ENCODE measurements at regions not wholly inside any gene's neighbourhood (a gene's known extent, or its start where the extent isn't known, plus 50 kb on each side); places are given as distances from the start of the nearest gene placed in this dataset.

GRCh38 chr2:105635564-105635963 lies 109.1 kb upstream of the NCK2 start:
- Histone ChIP-seq H3K27me3 (ENCODE audit: control insufficient read depth in 1 of 2, insufficient read depth in 2 of 2, low read length in 2 of 2) (no peaks in the 10 kb centered on the region), H3K9ac (ENCODE audit: low read length) (no peak overlapping the region)

GRCh38 chr2:105634198-105634597 lies 110.5 kb upstream of the NCK2 start:
- no peaks in the 10 kb centered on the region for H3K9me3 ChIP-seq (ENCODE audit: low read length)
- H3K4me1 ChIP-seq (ENCODE audit: insufficient read depth, low read length) = no peaks in the 10 kb centered on the region
- H3K9ac ChIP-seq (ENCODE audit: low read length) = no peak overlapping the region
- H3K4me3 ChIP-seq (ENCODE audit: low read depth in 1 of 2, low read length in 2 of 2) = no peak overlapping the region
- H3K27me3 ChIP-seq (ENCODE audit: control insufficient read depth in 1 of 2, insufficient read depth in 2 of 2, low read length in 2 of 2) = no peaks in the 10 kb centered on the region
- H3K36me3 ChIP-seq (ENCODE audit: insufficient read depth, low read length) = no peaks in the 10 kb centered on the region
- no peak overlapping the region for H3K27ac ChIP-seq (ENCODE audit: low read depth, low read length)

More at GRCh38 chr2:105635564-105635963, 109.1 kb upstream of the NCK2 start:
- no peak overlapping the region for H3K4me3 ChIP-seq (ENCODE audit: low read depth in 1 of 2, low read length in 2 of 2)
- no peaks in the 10 kb centered on the region for H3K9me3 ChIP-seq (ENCODE audit: low read length)
- no peaks in the 10 kb centered on the region for H3K4me1 ChIP-seq (ENCODE audit: insufficient read depth, low read length)
- no peak overlapping the region for H3K27ac ChIP-seq (ENCODE audit: low read depth, low read length)
- no peaks in the 10 kb centered on the region for H3K36me3 ChIP-seq (ENCODE audit: insufficient read depth, low read length)

- H3K36me3 ChIP-seq (ENCODE audit: insufficient read depth, low read length) = no peaks in the 10 kb centered on the region
- no peaks in the 10 kb centered on the region for H3K9me3 ChIP-seq (ENCODE audit: low read length)
- H3K27me3 ChIP-seq (ENCODE audit: control insufficient read depth in 1 of 2, insufficient read depth in 2 of 2, low read length in 2 of 2) = no peaks in the 10 kb centered on the region
- H3K4me1 ChIP-seq (ENCODE audit: insufficient read depth, low read length) = no peaks in the 10 kb centered on the region
- no peak overlapping the region for H3K9ac ChIP-seq (ENCODE audit: low read length)
- H3K4me3 ChIP-seq (ENCODE audit: low read depth in 1 of 2, low read length in 2 of 2) = no peak overlapping the region
- no peak overlapping the region for H3K27ac ChIP-seq (ENCODE audit: low read depth, low read length)
Measured at GRCh38 chr2:105631922-105632321, 112.8 kb upstream of the NCK2 start.

GRCh38 chr2:105631011-105631410 lies 113.7 kb upstream of the NCK2 start:
- Histone ChIP-seq H3K27me3 (ENCODE audit: control insufficient read depth in 1 of 2, insufficient read depth in 2 of 2, low read length in 2 of 2) (no peaks in the 10 kb centered on the region), H3K4me3 (ENCODE audit: low read depth in 1 of 2, low read length in 2 of 2) (no peak overlapping the region), H3K9me3 (ENCODE audit: low read length) (no peaks in the 10 kb centered on the region), H3K9ac (ENCODE audit: low read length) (no peak overlapping the region), H3K36me3 (ENCODE audit: insufficient read depth, low read length) (no peaks in the 10 kb centered on the region), H3K4me1 (ENCODE audit: insufficient read depth, low read length) (no peaks in the 10 kb centered on the region), H3K27ac (ENCODE audit: low read depth, low read length) (no peak overlapping the region)

- no peak overlapping the region for H3K27ac ChIP-seq (ENCODE audit: low read depth, low read length)
- no peaks in the 10 kb centered on the region for H3K27me3 ChIP-seq (ENCODE audit: control insufficient read depth in 1 of 2, insufficient read depth in 2 of 2, low read length in 2 of 2)
- H3K36me3 ChIP-seq (ENCODE audit: insufficient read depth, low read length) = no peaks in the 10 kb centered on the region
- H3K4me1 ChIP-seq (ENCODE audit: insufficient read depth, low read length) = no peaks in the 10 kb centered on the region
- H3K4me3 ChIP-seq (ENCODE audit: low read depth in 1 of 2, low read length in 2 of 2) = no peak overlapping the region
- no peaks in the 10 kb centered on the region for H3K9me3 ChIP-seq (ENCODE audit: low read length)
- H3K9ac ChIP-seq (ENCODE audit: low read length) = no peak overlapping the region
Measured at GRCh38 chr2:105629634-105630033, 115.1 kb upstream of the NCK2 start.

GRCh38 chr2:105627534-105627933 lies 117.2 kb upstream of the NCK2 start:
- H3K27ac ChIP-seq (ENCODE audit: low read depth, low read length) = no peak overlapping the region
- H3K9me3 ChIP-seq (ENCODE audit: low read length) = no peaks in the 10 kb centered on the region
- no peak overlapping the region for H3K9ac ChIP-seq (ENCODE audit: low read length)
- no peaks in the 10 kb centered on the region for H3K27me3 ChIP-seq (ENCODE audit: control insufficient read depth in 1 of 2, insufficient read depth in 2 of 2, low read length in 2 of 2)
- H3K36me3 ChIP-seq (ENCODE audit: insufficient read depth, low read length) = no peaks in the 10 kb centered on the region
- H3K4me1 ChIP-seq (ENCODE audit: insufficient read depth, low read length) = no peaks in the 10 kb centered on the region
- H3K4me3 ChIP-seq (ENCODE audit: low read depth in 1 of 2, low read length in 2 of 2) = no peak overlapping the region

- H3K9ac ChIP-seq (ENCODE audit: low read length) = no peak overlapping the region
- no peaks in the 10 kb centered on the region for H3K27me3 ChIP-seq (ENCODE audit: control insufficient read depth in 1 of 2, insufficient read depth in 2 of 2, low read length in 2 of 2)
- H3K9me3 ChIP-seq (ENCODE audit: low read length) = no peaks in the 10 kb centered on the region
- no peaks in the 10 kb centered on the region for H3K36me3 ChIP-seq (ENCODE audit: insufficient read depth, low read length)
- no peaks in the 10 kb centered on the region for H3K4me1 ChIP-seq (ENCODE audit: insufficient read depth, low read length)
- H3K4me3 ChIP-seq (ENCODE audit: low read depth in 1 of 2, low read length in 2 of 2) = no peak overlapping the region
- no peak overlapping the region for H3K27ac ChIP-seq (ENCODE audit: low read depth, low read length)
Measured at GRCh38 chr2:105626966-105627340, 117.8 kb upstream of the NCK2 start.

GRCh38 chr2:105626212-105626965 lies 118.3 kb upstream of the NCK2 start:
- Histone ChIP-seq H3K27me3 (ENCODE audit: control insufficient read depth in 1 of 2, insufficient read depth in 2 of 2, low read length in 2 of 2) (no peaks in the 10 kb centered on the region), H3K9me3 (ENCODE audit: low read length) (no peaks in the 10 kb centered on the region), H3K4me3 (ENCODE audit: low read depth in 1 of 2, low read length in 2 of 2) (no peak overlapping the region), H3K4me1 (ENCODE audit: insufficient read depth, low read length) (no peaks in the 10 kb centered on the region), H3K9ac (ENCODE audit: low read length) (no peak overlapping the region), H3K27ac (ENCODE audit: low read depth, low read length) (no peak overlapping the region), H3K36me3 (ENCODE audit: insufficient read depth, low read length) (no peaks in the 10 kb centered on the region)

- Histone ChIP-seq H3K27me3 (ENCODE audit: control insufficient read depth in 1 of 2, insufficient read depth in 2 of 2, low read length in 2 of 2) (no peaks in the 10 kb centered on the region), H3K4me3 (ENCODE audit: low read depth in 1 of 2, low read length in 2 of 2) (no peak overlapping the region), H3K9me3 (ENCODE audit: low read length) (no peaks in the 10 kb centered on the region), H3K9ac (ENCODE audit: low read length) (no peak overlapping the region), H3K4me1 (ENCODE audit: insufficient read depth, low read length) (no peaks in the 10 kb centered on the region), H3K36me3 (ENCODE audit: insufficient read depth, low read length) (no peaks in the 10 kb centered on the region), H3K27ac (ENCODE audit: low read depth, low read length) (no peak overlapping the region)
Measured at GRCh38 chr2:105625632-105626031, 119.1 kb upstream of the NCK2 start.

- Histone ChIP-seq H3K27ac (ENCODE audit: low read depth, low read length) (no peak overlapping the region), H3K4me1 (ENCODE audit: insufficient read depth, low read length) (no peaks in the 10 kb centered on the region), H3K9me3 (ENCODE audit: low read length) (no peaks in the 10 kb centered on the region), H3K36me3 (ENCODE audit: insufficient read depth, low read length) (no peaks in the 10 kb centered on the region), H3K4me3 (ENCODE audit: low read depth in 1 of 2, low read length in 2 of 2) (no peak overlapping the region), H3K27me3 (ENCODE audit: control insufficient read depth in 1 of 2, insufficient read depth in 2 of 2, low read length in 2 of 2) (no peaks in the 10 kb centered on the region), H3K9ac (ENCODE audit: low read length) (no peak overlapping the region)
Measured at GRCh38 chr2:105621038-105621437, 123.7 kb upstream of the NCK2 start.

- no peak overlapping the region for H3K4me3 ChIP-seq (ENCODE audit: low read depth in 1 of 2, low read length in 2 of 2)
- no peaks in the 10 kb centered on the region for H3K9me3 ChIP-seq (ENCODE audit: low read length)
- no peak overlapping the region for H3K27ac ChIP-seq (ENCODE audit: low read depth, low read length)
- H3K9ac ChIP-seq (ENCODE audit: low read length) = no peak overlapping the region
- no peaks in the 10 kb centered on the region for H3K27me3 ChIP-seq (ENCODE audit: control insufficient read depth in 1 of 2, insufficient read depth in 2 of 2, low read length in 2 of 2)
- H3K36me3 ChIP-seq (ENCODE audit: insufficient read depth, low read length) = no peaks in the 10 kb centered on the region
- H3K4me1 ChIP-seq (ENCODE audit: insufficient read depth, low read length) = no peaks in the 10 kb centered on the region
Measured at GRCh38 chr2:105618351-105618659, 126.4 kb upstream of the NCK2 start.

GRCh38 chr2:105617631-105618350 lies 126.9 kb upstream of the NCK2 start:
- no peaks in the 10 kb centered on the region for H3K27me3 ChIP-seq (ENCODE audit: control insufficient read depth in 1 of 2, insufficient read depth in 2 of 2, low read length in 2 of 2)
- H3K36me3 ChIP-seq (ENCODE audit: insufficient read depth, low read length) = no peaks in the 10 kb centered on the region
- H3K4me3 ChIP-seq (ENCODE audit: low read depth in 1 of 2, low read length in 2 of 2) = no peak overlapping the region
- H3K4me1 ChIP-seq (ENCODE audit: insufficient read depth, low read length) = no peaks in the 10 kb centered on the region
- no peak overlapping the region for H3K9ac ChIP-seq (ENCODE audit: low read length)
- no peaks in the 10 kb centered on the region for H3K9me3 ChIP-seq (ENCODE audit: low read length)
- H3K27ac ChIP-seq (ENCODE audit: low read depth, low read length) = no peak overlapping the region

Measured in muscle layer of colon (tissue), 2 donors.